IMR-90 (cell line): ENCODE measurements at regions not wholly inside any gene's neighbourhood (a gene's known extent, or its start where the extent isn't known, plus 50 kb on each side); places are given as distances from the start of the nearest gene placed in this dataset.

Source experiments
- ATAC-seq: fragments of 200-7000 bp; cut with Tn5 transposase; 2 replicates; pipeline ENCODE4 v1.9.1; 2020; ENCODE audit warnings: low read depth, mild to moderate bottlenecking, moderate library complexity
- BruUV-seq: library from RNA; stranded (reverse); fragments of 400-500 nt; replicated peaks from 2 replicates; lab custom pipeline; 2021; lab: Mats Ljungman, UMichigan
- CTCF ChIA-PET: fragments of 300-600 bp; formaldehyde crosslinking; extraction: SDS; loops from one replicate; lab custom pipeline; 2021; ENCODE audit warnings: antibody characterized with exemption; lab: Yijun Ruan, JAX
- POLR2A ChIA-PET: fragments of 300-600 bp; sonication (Branson Sonifier 250); formaldehyde crosslinking; loops from one replicate; lab custom pipeline; 2022; ENCODE audit warnings: antibody characterized with exemption; ENCODE audit not compliant: unreplicated experiment; lab: Charles Lee
- DNase-seq: peaks from one replicate; pipeline ENCODE4 v3.0.0; 2013
- H2AFZ ChIP-seq: replicated peaks from 2 replicates; pipeline ENCODE3; 2013; ENCODE audit warnings: low read length, mild to moderate bottlenecking; ENCODE audit not compliant: poor library complexity
- H2AK5ac ChIP-seq: 2 replicates; pipeline ENCODE4 v1.6.1; 2013; ENCODE audit warnings: low read depth, low read length, inconsistent platforms
- H2AK9ac ChIP-seq: replicated peaks from 2 replicates; pipeline ENCODE3; 2013; ENCODE audit warnings: mild to moderate bottlenecking, low read depth, low read length, moderate library complexity; ENCODE audit not compliant: poor library complexity
- H2BK120ac ChIP-seq: 2 replicates; pipeline ENCODE4 v1.6.1; 2013; ENCODE audit warnings: low read depth, low read length, inconsistent platforms
- H2BK15ac ChIP-seq: 3 replicates; pipeline ENCODE4 v1.6.1; 2013; ENCODE audit warnings: low read depth, low read length, inconsistent platforms
- H2BK20ac ChIP-seq: 2 replicates; pipeline ENCODE4 v1.6.1; 2013; ENCODE audit warnings: low read depth, mild to moderate bottlenecking, inconsistent platforms, low read length, moderate library complexity
- H2BK5ac ChIP-seq: 2 replicates; pipeline ENCODE4 v1.6.1; 2013; ENCODE audit warnings: mild to moderate bottlenecking, low read depth, low read length, inconsistent platforms; ENCODE audit not compliant: poor library complexity, severe bottlenecking
- H3K14ac ChIP-seq: replicated peaks from 2 replicates; pipeline ENCODE4 v1.6.1; 2013; ENCODE audit warnings: low read depth, low read length, inconsistent platforms
- H3K18ac ChIP-seq: 2 replicates; pipeline ENCODE4 v1.6.1; 2013; ENCODE audit warnings: low read depth, low read length, control low read depth
- H3K23ac ChIP-seq: 2 replicates; pipeline ENCODE4 v1.6.1; 2013; ENCODE audit warnings: low read depth, low read length, inconsistent platforms
- H3K27ac ChIP-seq: 2 replicates; pipeline ENCODE4 v1.5.1; 2013; ENCODE audit warnings: mild to moderate bottlenecking, control low read depth, low read length; ENCODE audit not compliant: insufficient read depth
- H3K27me3 ChIP-seq: 2 replicates; pipeline ENCODE4 v1.6.1; 2013; ENCODE audit warnings: low read length; ENCODE audit not compliant: control insufficient read depth, insufficient read depth
- H3K36me3 ChIP-seq: 2 replicates; pipeline ENCODE4 v1.6.1; 2013; ENCODE audit warnings: low read length, mixed read lengths; ENCODE audit not compliant: control insufficient read depth, insufficient read depth
- H3K4ac ChIP-seq: 2 replicates; pipeline ENCODE4 v1.6.1; 2013; ENCODE audit warnings: low read depth, low read length, inconsistent platforms
- H3K4me1 ChIP-seq: 2 replicates; pipeline ENCODE4 v1.6.1; 2013; ENCODE audit warnings: low read length, mixed read lengths; ENCODE audit not compliant: control insufficient read depth, insufficient read depth
- H3K4me2 ChIP-seq: 2 replicates; pipeline ENCODE4 v1.6.1; 2013; ENCODE audit warnings: low read depth, mild to moderate bottlenecking, control low read depth, low read length, moderate library complexity
- H3K4me3 ChIP-seq: 2 replicates; pipeline ENCODE4 v1.5.1; 2013; ENCODE audit warnings: low read depth, mild to moderate bottlenecking, control low read depth, low read length, moderate library complexity; ENCODE audit not compliant: insufficient read depth
- H3K56ac ChIP-seq: 2 replicates; pipeline ENCODE4 v1.6.1; 2013; ENCODE audit warnings: low read length, inconsistent platforms; ENCODE audit not compliant: insufficient read depth; ENCODE audit errors: extremely low read depth
- H3K79me1 ChIP-seq, 2 experiments: 2 replicates each; pipeline ENCODE4 v1.6.1; 2013; ENCODE audit warnings: low read length in 2 of 2, inconsistent platforms in 1 of 2, low read depth in 1 of 2
- H3K9ac ChIP-seq: 2 replicates; pipeline ENCODE4 v1.6.1; 2013; ENCODE audit warnings: low read depth, low read length, control low read depth
- H3K9me1 ChIP-seq: 2 replicates; pipeline ENCODE4 v1.6.1; 2013; ENCODE audit warnings: low read length, inconsistent platforms; ENCODE audit not compliant: insufficient read depth
- H3K9me3 ChIP-seq: 2 replicates; pipeline ENCODE4 v1.6.1; 2013; ENCODE audit warnings: low read length; ENCODE audit not compliant: control insufficient read depth, insufficient read depth
- H4K20me1 ChIP-seq: 2 replicates; pipeline ENCODE4 v1.6.1; 2013; ENCODE audit warnings: low read length, inconsistent platforms; ENCODE audit not compliant: insufficient read depth
- H4K5ac ChIP-seq: 2 replicates; pipeline ENCODE4 v1.6.1; 2013; ENCODE audit warnings: mild to moderate bottlenecking, low read depth, low read length, control low read depth
- H4K8ac ChIP-seq, 2 experiments: 2 replicates each; pipeline ENCODE4 v1.6.1; 2013; ENCODE audit warnings: low read depth in 2 of 2, low read length in 2 of 2, control low read depth in 1 of 2, inconsistent platforms in 1 of 2
- H4K91ac ChIP-seq: 2 replicates; pipeline ENCODE4 v1.6.1; 2013; ENCODE audit warnings: low read depth, low read length, inconsistent platforms; ENCODE audit not compliant: insufficient read depth
- CHD1 ChIP-seq: IDR thresholded peaks from 2 replicates; pipeline ENCODE4 v1.6.1; 2012; ENCODE audit warnings: low read depth, low read length, improper control_type of control experiment
- MAZ ChIP-seq: IDR thresholded peaks from 2 replicates; pipeline ENCODE4 v1.6.1; 2012; ENCODE audit warnings: low read depth, mild to moderate bottlenecking, low read length, improper control_type of control experiment, moderate library complexity, borderline replicate concordance
- MXI1 ChIP-seq: IDR thresholded peaks from 2 replicates; pipeline ENCODE4 v1.6.1; 2012; ENCODE audit warnings: low read depth, mild to moderate bottlenecking, low read length, moderate library complexity, borderline replicate concordance
- POLR2A ChIP-seq: IDR thresholded peaks from 2 replicates; pipeline ENCODE4 v1.6.1; 2012; ENCODE audit warnings: mild to moderate bottlenecking, low read depth, low read length
- RFX5 ChIP-seq: IDR thresholded peaks from 2 replicates; pipeline ENCODE4 v1.8.0; 2012; ENCODE audit warnings: low read depth, mild to moderate bottlenecking, low read length, moderate library complexity
- SMC3 ChIP-seq: fragments of 150-350 bp; IDR thresholded peaks from 2 replicates; pipeline ENCODE4 v1.6.1; 2016; ENCODE audit warnings: low read depth, mild to moderate bottlenecking, antibody characterized with exemption, low read length, moderate library complexity
- WGBS, 2 experiments: methylation state at CpG; one replicate each; pipeline versions ENCODE4 v1.1.5 to v1.1.7; 2013; ENCODE audit warnings: missing lambda C conversion rate in 2 of 2; ENCODE audit not compliant: insufficient read length in 1 of 2; ENCODE audit errors: extremely low coverage in 2 of 2; 5-methylcytosine and 5-hydroxymethylcytosine counted together
- dilution Hi-C: fragments of 300-500 bp; cut with HindIII; formaldehyde crosslinking; loops from one replicate; pipeline ENCODE4 v1.14.3; 2018; ENCODE audit warnings: low sequenced_read_pairs; ENCODE audit not compliant: unreplicated experiment
- in situ Hi-C: fragments of 300-500 bp; cut with MboI; formaldehyde crosslinking; loops from 3 replicates; pipeline ENCODE4 v1.14.3; 2019; ENCODE audit warnings: low sequenced_read_pairs, inconsistent platforms, mixed read lengths
- intact Hi-C: fragments of 100-400 bp; cut with micrococcal nuclease; formaldehyde crosslinking; loops from 2 replicates; pipeline ENCODE4 v1.10.0; 2022

GRCh38 chr2:36146765-36147164, 208.8 kb upstream of the CRIM1 start:
- no peak overlapping the region for H2AK5ac ChIP-seq
- no peak overlapping the region for H4K91ac ChIP-seq
- ATAC-seq (no peak), DNase-seq (no peak)
- no peak overlapping the region for H4K8ac ChIP-seq
- H3K79me1 ChIP-seq: no peaks in the 10 kb centered on the region
- WGBS, 2 experiments: no CpG with 5 or more reads among the region's 5 CpGs
- H3K27ac ChIP-seq: no peak overlapping the region
- H3K4me1 ChIP-seq: no peaks in the 10 kb centered on the region
- no peaks in the 10 kb centered on the region for H3K9me1 ChIP-seq
- H2BK5ac ChIP-seq: no peak overlapping the region
- CTCF ChIA-PET: no interaction called here
- H2BK20ac ChIP-seq: no peak overlapping the region
- H3K23ac ChIP-seq: no peak overlapping the region
- H2BK15ac ChIP-seq: no peak overlapping the region
- no peaks in the 10 kb centered on the region for H4K20me1 ChIP-seq
- H3K4me3 ChIP-seq: no peak overlapping the region
- TF ChIP-seq MAZ (no peak), MXI1 (no peak), SMC3 (no peak), POLR2A (no peak), CHD1 (no peak), RFX5 (no peak)
- no TSS peak for BruUV-seq
- H2BK120ac ChIP-seq: no peak overlapping the region
- intact Hi-C loops (no loop called here), in situ Hi-C loops (no loop called here), dilution Hi-C loops (no loop called here)
- no peak overlapping the region for H4K5ac ChIP-seq
- H3K18ac ChIP-seq: no peak overlapping the region
- H3K36me3 ChIP-seq: no peaks in the 10 kb centered on the region
- H3K27me3 ChIP-seq: no peaks in the 10 kb centered on the region
- no peaks in the 10 kb centered on the region for H3K9me3 ChIP-seq
- no peak overlapping the region for H3K9ac ChIP-seq
- H3K4ac ChIP-seq: no peak overlapping the region
- no peak overlapping the region for H3K14ac ChIP-seq
- no peak overlapping the region for H2AFZ ChIP-seq
- H3K4me2 ChIP-seq: no peak overlapping the region
- POLR2A ChIA-PET: no interaction called here
- no peak overlapping the region for H2AK9ac ChIP-seq
- no peak overlapping the region for H3K56ac ChIP-seq
